ENCODE measurements at regions not wholly inside any gene's neighbourhood (a gene's known extent, or its start where the extent isn't known, plus 50 kb on each side); places are given as distances from the start of the nearest gene placed in this dataset.

DNA sequence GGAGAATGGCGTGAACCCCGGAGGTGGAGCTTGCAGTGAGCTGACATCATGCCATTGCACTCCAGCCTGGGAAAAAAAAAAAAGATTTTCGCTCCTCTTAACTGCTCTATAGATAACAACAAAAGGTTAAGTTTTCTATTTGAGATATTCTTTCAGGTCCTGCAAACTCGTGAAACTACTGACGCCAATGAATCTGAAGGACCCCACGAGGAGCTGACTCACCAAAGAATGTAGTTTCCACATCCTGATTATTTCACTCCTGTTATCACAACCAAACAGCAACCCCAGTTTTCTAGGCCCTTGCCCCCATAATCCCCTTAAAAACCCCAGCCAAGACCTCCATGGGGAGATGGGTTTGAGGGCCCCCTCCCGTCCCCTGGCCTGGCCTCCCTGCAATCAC is 58.7 kb downstream of the OTOR start:
- intact Hi-C loops (cut with DNase I): no loop called here
- Histone ChIP-seq H3K4me1 (no peaks in the 10 kb centered on the region), H3K27ac (no peak overlapping the region), H3K9me3 (no peaks in the 10 kb centered on the region), H3K36me3 (no peaks in the 10 kb centered on the region), H3K27me3 (peaks cover 0 to 28% (median 0%) of the 10 kb centered on the region in 4 donors), H3K4me3 (no peak overlapping the region)
- no peak for TF ChIP-seq POLR2A (IDR thresholded peaks at IDR 0.05)
- TF ChIP-seq, protein P1, sequence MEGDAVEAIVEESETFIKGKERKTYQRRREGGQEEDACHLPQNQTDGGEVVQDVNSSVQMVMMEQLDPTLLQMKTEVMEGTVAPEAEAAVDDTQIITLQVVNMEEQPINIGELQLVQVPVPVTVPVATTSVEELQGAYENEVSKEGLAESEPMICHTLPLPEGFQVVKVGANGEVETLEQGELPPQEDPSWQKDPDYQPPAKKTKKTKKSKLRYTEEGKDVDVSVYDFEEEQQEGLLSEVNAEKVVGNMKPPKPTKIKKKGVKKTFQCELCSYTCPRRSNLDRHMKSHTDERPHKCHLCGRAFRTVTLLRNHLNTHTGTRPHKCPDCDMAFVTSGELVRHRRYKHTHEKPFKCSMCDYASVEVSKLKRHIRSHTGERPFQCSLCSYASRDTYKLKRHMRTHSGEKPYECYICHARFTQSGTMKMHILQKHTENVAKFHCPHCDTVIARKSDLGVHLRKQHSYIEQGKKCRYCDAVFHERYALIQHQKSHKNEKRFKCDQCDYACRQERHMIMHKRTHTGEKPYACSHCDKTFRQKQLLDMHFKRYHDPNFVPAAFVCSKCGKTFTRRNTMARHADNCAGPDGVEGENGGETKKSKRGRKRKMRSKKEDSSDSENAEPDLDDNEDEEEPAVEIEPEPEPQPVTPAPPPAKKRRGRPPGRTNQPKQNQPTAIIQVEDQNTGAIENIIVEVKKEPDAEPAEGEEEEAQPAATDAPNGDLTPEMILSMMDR (IDR thresholded peaks at IDR 0.05): no peak
- 57 to 74% methylated on average over 7 of the region's 7 CpGs for WGBS, 2 donors
- DNase-seq: no peak

DNA sequence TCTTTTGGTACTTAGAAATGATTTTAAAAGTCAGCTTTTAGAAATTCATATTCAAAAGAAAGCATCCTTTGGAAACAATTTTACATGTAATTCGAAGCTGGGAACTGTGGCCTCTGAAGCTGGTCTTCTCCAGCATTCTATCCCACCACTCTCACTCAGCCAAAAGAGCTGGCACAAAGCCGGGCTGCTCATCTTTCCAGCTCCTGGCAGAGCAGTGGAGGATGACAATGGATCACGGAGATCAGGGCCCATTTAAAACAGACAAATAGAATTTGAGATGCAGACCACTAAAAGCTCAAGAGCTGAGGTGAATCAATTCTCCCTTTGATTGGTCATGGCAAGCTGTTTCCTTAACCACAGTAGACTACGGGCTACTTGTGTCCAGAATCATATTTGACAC is 60.6 kb downstream of the OTOR start:
- Histone ChIP-seq H3K9me3 (no peaks in the 10 kb centered on the region), H3K27me3 (peaks cover 0 to 18% (median 0%) of the 10 kb centered on the region in 4 donors), H3K4me1 (no peaks in the 10 kb centered on the region), H3K4me3 (no peak overlapping the region), H3K27ac (no peak overlapping the region), H3K36me3 (no peaks in the 10 kb centered on the region)
- DNase-seq: no peak
- WGBS, 2 donors: 40 to 42% methylated on average over 4 of the region's 4 CpGs
- intact Hi-C loops (cut with DNase I): no loop called here
- no peak for TF ChIP-seq POLR2A (IDR thresholded peaks at IDR 0.05)
- TF ChIP-seq, protein P1 (IDR thresholded peaks at IDR 0.05): no peak

DNA sequence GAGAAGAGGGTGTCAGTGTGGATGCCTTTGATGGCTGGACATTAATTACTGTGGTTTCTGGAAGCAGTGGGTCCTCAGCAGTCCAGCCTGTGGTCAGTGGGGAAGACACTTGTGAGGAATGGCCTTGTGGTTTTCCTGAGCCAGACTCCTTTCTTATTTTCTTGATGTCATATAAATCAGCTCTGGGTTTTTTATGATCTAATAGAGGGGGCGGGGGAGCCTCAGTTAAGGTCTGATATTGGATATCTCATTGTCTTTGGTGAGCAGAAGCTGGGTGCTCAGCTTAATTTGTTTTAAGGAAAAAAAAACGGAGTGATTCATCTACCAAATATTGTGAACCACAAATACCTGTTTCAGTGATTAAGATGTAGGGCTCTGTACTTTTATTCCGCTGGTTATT is 62.1 kb downstream of the OTOR start:
- DNase-seq: no peak
- no peak overlapping the region for H3K27ac ChIP-seq
- no peaks in the 10 kb centered on the region for H3K36me3 ChIP-seq
- H3K9me3 ChIP-seq: no peaks in the 10 kb centered on the region
- peaks cover 0 to 14% (median 0%) of the 10 kb centered on the region in 4 donors for H3K27me3 ChIP-seq
- no peaks in the 10 kb centered on the region for H3K4me1 ChIP-seq
- WGBS, 2 donors: 65 to 86% methylated on average over 2 to 3 of the region's 3 CpGs
- no peak overlapping the region for H3K4me3 ChIP-seq
- intact Hi-C loops (cut with DNase I): no loop called here
- TF ChIP-seq, protein P1 (IDR thresholded peaks at IDR 0.05): no peak
- no peak for TF ChIP-seq POLR2A (IDR thresholded peaks at IDR 0.05)

DNA sequence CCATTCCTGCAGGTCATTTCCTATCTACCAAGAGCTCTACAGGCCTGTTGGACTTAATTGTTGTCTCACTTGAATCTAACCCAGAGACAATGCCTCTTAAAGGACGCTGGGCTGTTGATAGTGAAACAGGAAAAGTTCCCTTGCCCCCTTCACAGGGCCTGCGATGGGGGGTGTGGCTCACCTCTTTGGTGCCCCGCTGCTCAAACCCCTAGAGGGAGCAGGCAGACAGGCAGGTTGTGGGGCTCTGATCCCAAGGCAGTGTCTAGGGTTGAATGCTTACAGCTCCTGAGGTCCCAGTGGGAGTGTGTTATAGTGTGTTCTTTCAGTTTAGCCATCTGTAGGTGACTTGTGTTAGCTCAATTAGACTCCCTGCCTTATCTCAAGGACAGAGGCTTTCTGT is 68.0 kb downstream of the OTOR start:
- no peak for TF ChIP-seq POLR2A (IDR thresholded peaks at IDR 0.05)
- TF ChIP-seq, protein P1 (IDR thresholded peaks at IDR 0.05): no peak
- WGBS, 2 donors: 0% methylated on average over 1 of the region's 3 CpGs; no CpG with 5 or more reads in 1 of the 2 donors
- no peaks in the 10 kb centered on the region for H3K36me3 ChIP-seq

DNA sequence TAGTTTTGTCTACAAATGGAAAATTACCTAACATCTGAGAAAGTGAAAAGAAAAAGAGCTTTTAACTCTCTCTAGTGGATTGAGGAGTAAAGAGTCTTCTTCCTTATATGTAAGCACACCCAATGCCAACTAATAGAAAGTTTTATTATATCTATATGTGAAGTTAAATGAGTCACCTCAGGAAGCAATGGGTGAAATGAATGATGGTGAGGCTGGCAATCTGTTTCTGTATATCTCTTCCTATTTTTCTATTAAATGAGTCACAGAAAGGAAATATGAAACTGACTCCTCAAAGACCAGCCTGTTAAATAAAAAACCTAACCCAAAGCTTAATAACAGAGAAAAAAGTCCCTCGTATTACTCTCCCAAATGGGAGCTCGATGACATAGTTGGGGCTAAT is 71.3 kb downstream of the OTOR start:
- no peak for DNase-seq
- 64 to 91% methylated on average over 2 of the region's 2 CpGs for WGBS, 2 donors
- intact Hi-C loops (cut with DNase I): no loop called here
- H3K9me3 ChIP-seq: no peaks in the 10 kb centered on the region
- TF ChIP-seq, protein P1 (IDR thresholded peaks at IDR 0.05): no peak
- no peak for TF ChIP-seq POLR2A (IDR thresholded peaks at IDR 0.05)
- H3K4me3 ChIP-seq: no peak overlapping the region
- no peaks in the 10 kb centered on the region for H3K4me1 ChIP-seq
- H3K27ac ChIP-seq: no peak overlapping the region
- peaks cover 0 to 19% (median 0%) of the 10 kb centered on the region in 4 donors for H3K27me3 ChIP-seq
- H3K36me3 ChIP-seq: no peaks in the 10 kb centered on the region

More for the DNA sequence above, 68.0 kb downstream of the OTOR start:
- H3K27ac ChIP-seq: no peak overlapping the region
- no peaks in the 10 kb centered on the region for H3K4me1 ChIP-seq
- H3K4me3 ChIP-seq: no peak overlapping the region
- intact Hi-C loops (cut with DNase I): no loop called here
- no peak for DNase-seq
- no peaks in the 10 kb centered on the region for H3K9me3 ChIP-seq
- H3K27me3 ChIP-seq: peaks cover 0 to 20% (median 0%) of the 10 kb centered on the region in 4 donors
